ENCODE measurements at regions not wholly inside any gene's neighbourhood (a gene's known extent, or its start where the extent isn't known, plus 50 kb on each side); places are given as distances from the start of the nearest gene placed in this dataset.

GRCh38 chr1:199184180-199184579 is 545.3 kb downstream of the PTPRC start:
- Histone ChIP-seq H3K36me3 (no peaks in the 10 kb centered on the region), H3K9me3 (ENCODE audit: severe bottlenecking) (no peaks in the 10 kb centered on the region), H3K4me3 (ENCODE audit: low read depth, low read length) (no peak overlapping the region), H3K27ac (no peak overlapping the region), H3K27me3 (ENCODE audit: insufficient read depth, low read depth, severe bottlenecking) (no peaks in the 10 kb centered on the region)
- no peak for DNase-seq
- no peak for TF ChIP-seq CTCF (IDR thresholded peaks at IDR 0.05; ENCODE audit: low read depth, low read length)

- H3K9me3 ChIP-seq (ENCODE audit: severe bottlenecking): no peaks in the 10 kb centered on the region
- no peak overlapping the region for H3K27ac ChIP-seq
- TF ChIP-seq CTCF (IDR thresholded peaks at IDR 0.05; ENCODE audit: low read depth, low read length): no peak
- H3K36me3 ChIP-seq: no peaks in the 10 kb centered on the region
- H3K4me3 ChIP-seq (ENCODE audit: low read depth, low read length): no peak overlapping the region
- DNase-seq: no peak
- H3K27me3 ChIP-seq (ENCODE audit: insufficient read depth, low read depth, severe bottlenecking): no peaks in the 10 kb centered on the region
These were observed 556.0 kb downstream of the PTPRC start for GRCh38 chr1:199194862-199195261.

- Histone ChIP-seq H3K27me3 (ENCODE audit: insufficient read depth, low read depth, severe bottlenecking) (no peaks in the 10 kb centered on the region), H3K4me3 (ENCODE audit: low read depth, low read length) (no peak overlapping the region), H3K9me3 (ENCODE audit: severe bottlenecking) (no peaks in the 10 kb centered on the region), H3K27ac (no peak overlapping the region), H3K36me3 (no peaks in the 10 kb centered on the region)
- DNase-seq: no peak
- no peak for TF ChIP-seq CTCF (IDR thresholded peaks at IDR 0.05; ENCODE audit: low read depth, low read length)
These were observed 558.9 kb downstream of the PTPRC start for GRCh38 chr1:199197695-199198094.

GRCh38 chr1:199202331-199202730 is 563.5 kb downstream of the PTPRC start:
- Histone ChIP-seq H3K9me3 (ENCODE audit: severe bottlenecking) (no peaks in the 10 kb centered on the region), H3K27me3 (ENCODE audit: insufficient read depth, low read depth, severe bottlenecking) (no peaks in the 10 kb centered on the region), H3K36me3 (no peaks in the 10 kb centered on the region), H3K27ac (no peak overlapping the region), H3K4me3 (ENCODE audit: low read depth, low read length) (no peak overlapping the region)
- DNase-seq: no peak
- TF ChIP-seq CTCF (IDR thresholded peaks at IDR 0.05; ENCODE audit: low read depth, low read length): no peak

GRCh38 chr1:199204231-199204630 is 565.4 kb downstream of the PTPRC start:
- H3K36me3 ChIP-seq: no peaks in the 10 kb centered on the region
- H3K9me3 ChIP-seq (ENCODE audit: severe bottlenecking): no peaks in the 10 kb centered on the region
- no peak for TF ChIP-seq CTCF (IDR thresholded peaks at IDR 0.05; ENCODE audit: low read depth, low read length)
- H3K27ac ChIP-seq: no peak overlapping the region
- H3K27me3 ChIP-seq (ENCODE audit: insufficient read depth, low read depth, severe bottlenecking): no peaks in the 10 kb centered on the region
- H3K4me3 ChIP-seq (ENCODE audit: low read depth, low read length): no peak overlapping the region
- DNase-seq: no peak

GRCh38 chr1:199205740-199206441 is 567.1 kb downstream of the PTPRC start:
- no peaks in the 10 kb centered on the region for H3K27me3 ChIP-seq (ENCODE audit: insufficient read depth, low read depth, severe bottlenecking)
- H3K4me3 ChIP-seq (ENCODE audit: low read depth, low read length): no peak overlapping the region
- no peak for DNase-seq
- H3K9me3 ChIP-seq (ENCODE audit: severe bottlenecking): peaks cover 2% of the 10 kb centered on the region
- no peaks in the 10 kb centered on the region for H3K36me3 ChIP-seq
- H3K27ac ChIP-seq: no peak overlapping the region
- TF ChIP-seq CTCF (IDR thresholded peaks at IDR 0.05; ENCODE audit: low read depth, low read length): no peak
